HL-60/S4 treated with retinoic acid at 250 ng/mL for 4 days and 3 days (cell line): ENCODE measurements at regions not wholly inside any gene's neighbourhood (a gene's known extent, or its start where the extent isn't known, plus 50 kb on each side); places are given as distances from the start of the nearest gene placed in this dataset.
"Not testable (repeated sequence)": the region's sequence is repeated elsewhere in the genome, so short reads cannot be mapped to it uniquely, and the experiment has no call there.

ENCODE experiments used
- in situ Hi-C: fragments of 300-500 bp; cut with MboI; formaldehyde crosslinking; loops from 2 replicates; pipeline ENCODE4 v1.7.0; 2022; ENCODE audit warnings: low sequenced_read_pairs

- in situ Hi-C loops = no loop called here
Measured at GRCh38 chr5:154702477-154702876, 52.7 kb upstream of the LARP1 start.

- in situ Hi-C loops = not testable (repeated sequence)
Measured at GRCh38 chr5:154701725-154702124, 53.5 kb upstream of the LARP1 start.

- in situ Hi-C loops = no loop called here
Measured at GRCh38 chr5:154701181-154701580, 54.0 kb upstream of the LARP1 start.

GRCh38 chr5:154700289-154700928 is 54.8 kb upstream of the LARP1 start:
- in situ Hi-C loops = not testable (repeated sequence)

- in situ Hi-C loops = no loop called here
Measured at GRCh38 chr5:154698763-154699162, 56.4 kb upstream of the LARP1 start.

GRCh38 chr5:154697371-154697770 is 57.8 kb upstream of the LARP1 start:
- in situ Hi-C loops = no loop called here

GRCh38 chr5:154696891-154697290 is 58.3 kb upstream of the LARP1 start:
- in situ Hi-C loops = no loop called here

GRCh38 chr5:154694159-154694558 is 61.0 kb upstream of the LARP1 start:
- in situ Hi-C loops = no loop called here

GRCh38 chr5:154690488-154690887 is 64.7 kb upstream of the LARP1 start:
- in situ Hi-C loops = no loop called here

- in situ Hi-C loops = no loop called here
Measured at GRCh38 chr5:154686490-154686889, 68.7 kb upstream of the LARP1 start.

- in situ Hi-C loops = no loop called here
Measured at GRCh38 chr5:154683101-154683880, 71.9 kb upstream of the LARP1 start.

GRCh38 chr5:154679501-154679900 is 75.7 kb upstream of the LARP1 start:
- in situ Hi-C loops = no loop called here

- in situ Hi-C loops = no loop called here
Measured at GRCh38 chr5:154677921-154678320, 77.3 kb upstream of the LARP1 start.

- in situ Hi-C loops = no loop called here
Measured at GRCh38 chr5:154676508-154676907, 78.7 kb upstream of the LARP1 start.

- in situ Hi-C loops = loop anchor here (25.0 kb wide), 1 partner anchor 138 kb away; no protein-coding TSS in a partner anchor
Measured at GRCh38 chr5:154674029-154674428, 81.1 kb upstream of the LARP1 start.

- in situ Hi-C loops = loop anchor here (25.0 kb wide), 1 partner anchor 139 kb away; no protein-coding TSS in a partner anchor
Measured at GRCh38 chr5:154673506-154673905, 81.7 kb upstream of the LARP1 start.

GRCh38 chr5:154669913-154670312 is 85.3 kb upstream of the LARP1 start:
- in situ Hi-C loops = loop anchor here (25.0 kb wide), 1 partner anchor 142 kb away; no protein-coding TSS in a partner anchor

GRCh38 chr5:154669402-154669801 is 85.8 kb upstream of the LARP1 start:
- in situ Hi-C loops = loop anchor here (25.0 kb wide), 1 partner anchor 143 kb away; no protein-coding TSS in a partner anchor

- in situ Hi-C loops = loop anchor here (25.0 kb wide), 1 partner anchor 147 kb away; no protein-coding TSS in a partner anchor
Measured at GRCh38 chr5:154664869-154665268, 90.3 kb upstream of the LARP1 start.

- in situ Hi-C loops = loop anchor here (25.0 kb wide), 1 partner anchor 149 kb away; no protein-coding TSS in a partner anchor
Measured at GRCh38 chr5:154663424-154663823, 91.8 kb upstream of the LARP1 start.

GRCh38 chr5:154654486-154655371 is 100.4 kb upstream of the LARP1 start:
- in situ Hi-C loops = loop anchor here (25.0 kb wide), 1 partner anchor 158 kb away; no protein-coding TSS in a partner anchor
